ENCODE measurements at regions not wholly inside any gene's neighbourhood (a gene's known extent, or its start where the extent isn't known, plus 50 kb on each side); places are given as distances from the start of the nearest gene placed in this dataset.
"Not testable (repeated sequence)": the region's sequence is repeated elsewhere in the genome, so short reads cannot be mapped to it uniquely, and the experiment has no call there.

- no peak overlapping the region for H3K4me3 ChIP-seq (ENCODE audit: low read depth in 1 of 3, low read length in 3 of 3)
- H3K27me3 ChIP-seq (ENCODE audit: control insufficient read depth in 3 of 3, insufficient read depth in 3 of 3, low read length in 3 of 3) = peaks cover 0 to 3% (median 0%) of the 10 kb centered on the region in 3 donors
- 34 to 53% (median 46%) methylated on average over 2 of the region's 2 CpGs for WGBS, 3 donors
- H3K9me3 ChIP-seq (ENCODE audit: control insufficient read depth in 2 of 2, insufficient read depth in 1 of 2, low read depth in 1 of 2, low read length in 1 of 2) = peaks cover 0 to 5% of the 10 kb centered on the region in 2 donors
- H3K27ac ChIP-seq (ENCODE audit: low read depth in 1 of 3, low read length in 2 of 3) = no peak overlapping the region
- no peaks in the 10 kb centered on the region for H3K4me1 ChIP-seq (ENCODE audit: control insufficient read depth in 3 of 3, insufficient read depth in 2 of 3, low read depth in 1 of 3, low read length in 2 of 3)
- H3K36me3 ChIP-seq (ENCODE audit: control insufficient read depth in 3 of 3, insufficient read depth in 2 of 3, low read depth in 1 of 3, low read length in 3 of 3) = no peaks in the 10 kb centered on the region
- FAIRE-seq (no peak), DNase-seq (no peak)
Observed at GRCh38 chr11:13577881-13578280, 82.1 kb upstream of the PTH start.

DNA sequence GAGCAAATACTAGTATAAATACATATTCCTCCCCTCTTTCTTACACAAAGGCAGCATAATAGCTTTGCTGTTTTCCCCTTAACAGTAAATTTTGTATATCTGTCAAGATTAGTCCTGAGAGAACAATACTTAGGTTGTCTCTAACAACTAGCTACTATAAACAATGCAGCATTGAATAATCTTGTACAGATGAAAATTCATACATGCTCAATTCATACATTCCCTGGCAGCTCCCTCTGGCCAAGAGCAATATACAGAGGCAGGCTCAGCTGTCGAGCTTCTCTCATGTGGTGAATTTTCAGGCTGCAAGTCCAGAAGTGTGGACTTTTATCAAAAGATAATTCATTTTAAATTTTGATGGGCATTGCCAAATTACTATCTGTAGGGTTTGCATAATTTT lies 81.2 kb upstream of the PTH start:
- H3K4me3 ChIP-seq (ENCODE audit: low read depth in 1 of 3, low read length in 3 of 3) = no peak overlapping the region
- H3K27ac ChIP-seq (ENCODE audit: low read depth in 1 of 3, low read length in 2 of 3) = no peak overlapping the region
- DNase-seq (no peak), FAIRE-seq (no peak)
- H3K27me3 ChIP-seq (ENCODE audit: control insufficient read depth in 3 of 3, insufficient read depth in 3 of 3, low read length in 3 of 3) = peaks cover 0 to 3% (median 0%) of the 10 kb centered on the region in 3 donors
- WGBS, 3 donors = 59 to 68% (median 61%) methylated on average over 1 of the region's 1 CpG
- H3K4me1 ChIP-seq (ENCODE audit: control insufficient read depth in 3 of 3, insufficient read depth in 2 of 3, low read depth in 1 of 3, low read length in 2 of 3) = no peaks in the 10 kb centered on the region
- H3K36me3 ChIP-seq (ENCODE audit: control insufficient read depth in 3 of 3, insufficient read depth in 2 of 3, low read depth in 1 of 3, low read length in 3 of 3) = no peaks in the 10 kb centered on the region
- no peaks in the 10 kb centered on the region for H3K9me3 ChIP-seq (ENCODE audit: control insufficient read depth in 2 of 2, insufficient read depth in 1 of 2, low read depth in 1 of 2, low read length in 1 of 2)

DNA sequence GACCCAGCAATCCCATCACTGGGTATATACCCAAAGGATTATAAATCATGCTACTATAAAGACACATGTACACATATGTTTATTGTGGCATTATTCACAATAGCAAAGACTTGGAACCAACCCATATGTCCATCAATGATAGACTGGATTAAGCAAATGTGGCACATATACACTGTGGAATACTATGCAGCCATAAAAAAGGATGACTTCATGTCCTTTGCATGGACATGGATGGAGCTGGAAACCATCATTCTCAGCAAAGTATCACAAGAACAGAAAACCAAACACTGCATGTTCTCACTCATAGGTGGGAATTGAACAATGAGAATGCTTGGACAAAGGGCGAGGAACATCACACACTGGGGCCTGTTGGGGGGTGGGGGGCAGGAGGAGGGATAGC lies 79.6 kb upstream of the PTH start:
- not testable (repeated sequence) for H3K27me3 ChIP-seq (ENCODE audit: control insufficient read depth in 3 of 3, insufficient read depth in 3 of 3, low read length in 3 of 3); H3K36me3 ChIP-seq (ENCODE audit: control insufficient read depth in 3 of 3, insufficient read depth in 2 of 3, low read depth in 1 of 3, low read length in 3 of 3); FAIRE-seq; H3K4me1 ChIP-seq (ENCODE audit: control insufficient read depth in 3 of 3, insufficient read depth in 2 of 3, low read depth in 1 of 3, low read length in 2 of 3); DNase-seq; H3K4me3 ChIP-seq (ENCODE audit: low read depth in 1 of 3, low read length in 3 of 3); H3K9me3 ChIP-seq (ENCODE audit: control insufficient read depth in 2 of 2, insufficient read depth in 1 of 2, low read depth in 1 of 2, low read length in 1 of 2); H3K27ac ChIP-seq (ENCODE audit: low read depth in 1 of 3, low read length in 2 of 3)
- 74 to 97% (median 81%) methylated on average over 1 of the region's 1 CpG for WGBS, 3 donors

DNA sequence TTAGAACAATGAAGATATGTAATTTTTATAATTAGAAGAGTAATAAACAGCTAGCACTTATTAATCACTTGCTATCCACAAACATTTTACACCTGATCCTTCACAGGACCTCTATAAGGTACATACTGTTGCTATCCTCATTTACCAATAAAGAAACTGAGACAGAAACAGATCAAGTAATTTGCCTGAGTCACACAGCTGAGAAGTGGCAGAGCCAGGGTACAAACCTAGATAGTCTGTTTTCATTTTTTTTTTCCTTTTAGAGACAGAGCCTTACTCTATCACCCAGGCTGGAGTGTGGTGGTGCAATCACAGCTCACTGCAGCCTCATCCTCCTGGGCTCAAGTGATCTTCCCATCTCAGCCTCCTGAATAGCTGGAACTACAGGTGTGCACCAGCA lies 71.8 kb upstream of the PTH start:
- Histone ChIP-seq H3K36me3 (ENCODE audit: control insufficient read depth in 3 of 3, insufficient read depth in 2 of 3, low read depth in 1 of 3, low read length in 3 of 3) (no peaks in the 10 kb centered on the region), H3K9me3 (ENCODE audit: control insufficient read depth in 2 of 2, insufficient read depth in 1 of 2, low read depth in 1 of 2, low read length in 1 of 2) (peaks cover 0 to 3% of the 10 kb centered on the region in 2 donors), H3K27me3 (ENCODE audit: control insufficient read depth in 3 of 3, insufficient read depth in 3 of 3, low read length in 3 of 3) (no peaks in the 10 kb centered on the region), H3K4me1 (ENCODE audit: control insufficient read depth in 3 of 3, insufficient read depth in 2 of 3, low read depth in 1 of 3, low read length in 2 of 3) (no peaks in the 10 kb centered on the region), H3K27ac (ENCODE audit: low read depth in 1 of 3, low read length in 2 of 3) (no peak overlapping the region), H3K4me3 (ENCODE audit: low read depth in 1 of 3, low read length in 3 of 3) (no peak overlapping the region)
- DNase-seq (no peak), FAIRE-seq (no peak)

- Histone ChIP-seq H3K27ac (ENCODE audit: low read depth in 1 of 3, low read length in 2 of 3) (no peak overlapping the region), H3K9me3 (ENCODE audit: control insufficient read depth in 2 of 2, insufficient read depth in 1 of 2, low read depth in 1 of 2, low read length in 1 of 2) (peaks cover 0 to 5% of the 10 kb centered on the region in 2 donors), H3K4me3 (ENCODE audit: low read depth in 1 of 3, low read length in 3 of 3) (no peak overlapping the region), H3K4me1 (ENCODE audit: control insufficient read depth in 3 of 3, insufficient read depth in 2 of 3, low read depth in 1 of 3, low read length in 2 of 3) (no peaks in the 10 kb centered on the region), H3K36me3 (ENCODE audit: control insufficient read depth in 3 of 3, insufficient read depth in 2 of 3, low read depth in 1 of 3, low read length in 3 of 3) (no peaks in the 10 kb centered on the region), H3K27me3 (ENCODE audit: control insufficient read depth in 3 of 3, insufficient read depth in 3 of 3, low read length in 3 of 3) (no peaks in the 10 kb centered on the region)
- DNase-seq = no peak
- FAIRE-seq = no peak
Observed at GRCh38 chr11:13561860-13562259, 66.1 kb upstream of the PTH start.

GRCh38 chr11:13560341-13560740 lies 64.5 kb upstream of the PTH start:
- H3K27me3 ChIP-seq (ENCODE audit: control insufficient read depth in 3 of 3, insufficient read depth in 3 of 3, low read length in 3 of 3); H3K27ac ChIP-seq (ENCODE audit: low read depth in 1 of 3, low read length in 2 of 3); H3K36me3 ChIP-seq (ENCODE audit: control insufficient read depth in 3 of 3, insufficient read depth in 2 of 3, low read depth in 1 of 3, low read length in 3 of 3); H3K4me3 ChIP-seq (ENCODE audit: low read depth in 1 of 3, low read length in 3 of 3); FAIRE-seq; H3K4me1 ChIP-seq (ENCODE audit: control insufficient read depth in 3 of 3, insufficient read depth in 2 of 3, low read depth in 1 of 3, low read length in 2 of 3); DNase-seq; H3K9me3 ChIP-seq (ENCODE audit: control insufficient read depth in 2 of 2, insufficient read depth in 1 of 2, low read depth in 1 of 2, low read length in 1 of 2): not testable (repeated sequence)
- 13 to 59% (median 56%) methylated on average over 4 to 11 of the region's 11 CpGs for whole genome bisulfite sequencing, 3 donors

DNA sequence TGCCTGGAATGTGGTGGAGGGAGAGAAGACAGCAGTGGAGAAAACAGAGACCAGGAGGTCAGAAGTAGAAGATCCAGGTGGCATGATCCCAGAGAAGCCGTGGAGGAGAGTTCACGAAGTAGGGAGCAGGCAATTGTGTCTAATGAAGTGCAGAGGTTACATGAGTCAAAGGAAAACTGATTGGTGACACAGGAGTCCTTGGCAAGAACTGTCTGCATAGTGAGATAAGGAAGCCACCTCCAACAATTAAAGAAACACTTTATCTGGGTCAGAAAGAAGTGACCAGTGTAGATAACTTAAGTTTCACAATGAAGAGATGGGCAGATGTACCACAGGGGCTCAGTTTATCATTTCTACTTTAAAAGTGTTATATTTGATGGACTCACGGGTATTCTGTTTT lies 57.0 kb upstream of the PTH start:
- FAIRE-seq = no peak
- no peak overlapping the region for H3K27ac ChIP-seq (ENCODE audit: low read depth in 1 of 3, low read length in 2 of 3)
- no peaks in the 10 kb centered on the region for H3K9me3 ChIP-seq (ENCODE audit: control insufficient read depth in 2 of 2, insufficient read depth in 1 of 2, low read depth in 1 of 2, low read length in 1 of 2)
- no peaks in the 10 kb centered on the region for H3K4me1 ChIP-seq (ENCODE audit: control insufficient read depth in 3 of 3, insufficient read depth in 2 of 3, low read depth in 1 of 3, low read length in 2 of 3)
- no peak overlapping the region for H3K4me3 ChIP-seq (ENCODE audit: low read depth in 1 of 3, low read length in 3 of 3)
- no peak for DNase-seq
- H3K36me3 ChIP-seq (ENCODE audit: control insufficient read depth in 3 of 3, insufficient read depth in 2 of 3, low read depth in 1 of 3, low read length in 3 of 3) = no peaks in the 10 kb centered on the region
- H3K27me3 ChIP-seq (ENCODE audit: control insufficient read depth in 3 of 3, insufficient read depth in 3 of 3, low read length in 3 of 3) = no peaks in the 10 kb centered on the region
- WGBS, 3 donors = 55 to 69% (median 67%) methylated on average over 3 of the region's 3 CpGs

- no peak for DNase-seq
- FAIRE-seq = no peak
- WGBS, 3 donors = 75 to 85% (median 77%) methylated on average over 6 of the region's 6 CpGs
- Histone ChIP-seq H3K36me3 (ENCODE audit: control insufficient read depth in 3 of 3, insufficient read depth in 2 of 3, low read depth in 1 of 3, low read length in 3 of 3) (no peaks in the 10 kb centered on the region), H3K4me1 (ENCODE audit: control insufficient read depth in 3 of 3, insufficient read depth in 2 of 3, low read depth in 1 of 3, low read length in 2 of 3) (no peaks in the 10 kb centered on the region), H3K27ac (ENCODE audit: low read depth in 1 of 3, low read length in 2 of 3) (no peak overlapping the region), H3K4me3 (ENCODE audit: low read depth in 1 of 3, low read length in 3 of 3) (no peak overlapping the region), H3K9me3 (ENCODE audit: control insufficient read depth in 2 of 2, insufficient read depth in 1 of 2, low read depth in 1 of 2, low read length in 1 of 2) (peaks cover 0 to 1% of the 10 kb centered on the region in 2 donors), H3K27me3 (ENCODE audit: control insufficient read depth in 3 of 3, insufficient read depth in 3 of 3, low read length in 3 of 3) (no peaks in the 10 kb centered on the region)
Observed at GRCh38 chr11:13551834-13552233, 56.0 kb upstream of the PTH start.

GRCh38 chr11:13550761-13551160 lies 55.0 kb upstream of the PTH start:
- Histone ChIP-seq H3K4me3 (ENCODE audit: low read depth in 1 of 3, low read length in 3 of 3) (no peak overlapping the region), H3K27me3 (ENCODE audit: control insufficient read depth in 3 of 3, insufficient read depth in 3 of 3, low read length in 3 of 3) (no peaks in the 10 kb centered on the region), H3K27ac (ENCODE audit: low read depth in 1 of 3, low read length in 2 of 3) (no peak overlapping the region), H3K9me3 (ENCODE audit: control insufficient read depth in 2 of 2, insufficient read depth in 1 of 2, low read depth in 1 of 2, low read length in 1 of 2) (peaks cover 1 to 8% of the 10 kb centered on the region in 2 donors), H3K36me3 (ENCODE audit: control insufficient read depth in 3 of 3, insufficient read depth in 2 of 3, low read depth in 1 of 3, low read length in 3 of 3) (no peaks in the 10 kb centered on the region), H3K4me1 (ENCODE audit: control insufficient read depth in 3 of 3, insufficient read depth in 2 of 3, low read depth in 1 of 3, low read length in 2 of 3) (no peaks in the 10 kb centered on the region)
- 76 to 82% (median 81%) methylated on average over 1 of the region's 1 CpG for WGBS, 3 donors
- DNase-seq = no peak
- no peak for FAIRE-seq
